ENCODE measurements at regions not wholly inside any gene's neighbourhood (a gene's known extent, or its start where the extent isn't known, plus 50 kb on each side); places are given as distances from the start of the nearest gene placed in this dataset.

DNA sequence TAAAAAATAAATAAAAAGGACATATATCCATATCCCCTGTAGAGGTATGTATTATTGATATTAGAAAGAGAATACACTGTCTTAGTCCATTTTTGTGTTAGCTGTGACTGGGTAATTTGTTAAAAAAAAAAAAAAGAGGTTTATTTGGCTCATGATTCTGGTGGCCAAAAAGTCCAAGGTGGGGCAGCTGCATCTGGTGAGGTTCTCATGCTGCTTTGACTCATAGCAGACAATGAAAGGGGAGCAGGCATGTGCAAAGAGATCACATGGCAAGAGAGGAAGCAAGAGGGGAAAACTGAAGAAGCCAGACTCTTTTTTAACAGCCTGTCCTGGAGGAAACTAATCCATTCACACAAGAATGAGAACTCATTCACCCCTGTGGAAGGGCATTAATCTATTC lies 101.6 kb upstream of the MAP4K3 start:
- no peak for FAIRE-seq

DNA sequence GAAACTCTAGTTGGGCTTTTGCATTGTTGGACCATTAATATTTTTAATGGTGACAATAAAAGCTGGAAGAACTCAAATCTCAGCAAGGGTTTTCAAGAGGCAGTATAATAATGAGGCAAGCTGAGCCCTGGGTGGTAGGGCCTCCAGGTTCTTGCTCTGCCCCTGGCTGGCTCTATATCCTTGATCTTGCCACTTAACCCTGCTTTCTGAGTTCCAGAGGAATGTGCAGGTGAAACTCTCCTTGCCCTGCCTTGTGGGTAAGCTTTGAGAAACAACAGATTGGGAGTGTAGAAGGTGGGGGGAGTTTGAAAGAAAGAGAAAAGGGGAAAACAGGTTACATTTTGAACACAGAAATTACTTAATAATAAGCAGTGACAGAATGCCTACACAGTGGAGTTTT lies 103.3 kb upstream of the MAP4K3 start:
- FAIRE-seq = no peak

- no peak for FAIRE-seq
Measured at GRCh38 chr2:39541011-39541930, 104.2 kb upstream of the MAP4K3 start.

GRCh38 chr2:39542523-39542922 lies 105.4 kb upstream of the MAP4K3 start:
- no peak for FAIRE-seq

DNA sequence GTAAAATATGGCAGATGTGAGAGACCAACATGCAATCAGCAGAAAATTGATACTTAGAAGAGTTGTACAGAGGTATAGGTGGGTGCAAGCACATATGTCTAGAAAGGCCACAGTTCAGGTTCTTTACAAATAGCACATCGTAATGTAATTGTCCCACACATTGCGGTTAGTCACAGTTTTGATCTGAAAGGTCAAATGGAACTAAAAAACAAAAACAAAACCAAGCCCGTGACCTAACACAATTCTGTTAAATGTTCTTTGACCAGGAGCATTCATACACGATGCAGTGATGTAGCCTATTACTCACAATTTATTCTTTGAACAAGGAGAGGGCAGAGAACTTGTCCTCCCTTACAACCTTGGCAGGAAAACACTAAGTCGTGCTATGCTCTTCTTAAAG lies 108.9 kb upstream of the MAP4K3 start:
- no peak for FAIRE-seq

DNA sequence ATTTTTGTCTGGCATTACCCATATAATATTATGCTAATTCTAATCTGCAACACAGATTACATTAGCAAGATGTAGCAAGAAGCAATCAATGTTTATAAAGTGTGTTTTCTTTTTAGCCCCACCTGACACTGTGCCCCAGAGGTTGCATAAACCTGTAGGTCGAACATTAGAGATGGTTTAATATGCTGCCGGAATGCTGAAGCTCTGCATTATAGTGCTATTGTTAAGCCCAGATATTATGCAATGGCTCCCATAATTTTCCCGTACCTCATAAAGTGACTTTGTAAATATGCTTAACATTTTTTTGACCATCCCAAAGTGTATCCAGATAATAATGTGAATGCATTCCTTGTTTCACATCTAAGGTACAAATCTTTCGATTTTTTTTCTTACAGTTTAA lies 109.3 kb upstream of the MAP4K3 start:
- FAIRE-seq = no peak

- FAIRE-seq = no peak
Measured at GRCh38 chr2:39546937-39547336, 109.9 kb upstream of the MAP4K3 start.

- FAIRE-seq = no peak
Measured at GRCh38 chr2:39547811-39548719, 111.0 kb upstream of the MAP4K3 start.

GRCh38 chr2:39549000-39549399 lies 111.9 kb upstream of the MAP4K3 start:
- FAIRE-seq = no peak

DNA sequence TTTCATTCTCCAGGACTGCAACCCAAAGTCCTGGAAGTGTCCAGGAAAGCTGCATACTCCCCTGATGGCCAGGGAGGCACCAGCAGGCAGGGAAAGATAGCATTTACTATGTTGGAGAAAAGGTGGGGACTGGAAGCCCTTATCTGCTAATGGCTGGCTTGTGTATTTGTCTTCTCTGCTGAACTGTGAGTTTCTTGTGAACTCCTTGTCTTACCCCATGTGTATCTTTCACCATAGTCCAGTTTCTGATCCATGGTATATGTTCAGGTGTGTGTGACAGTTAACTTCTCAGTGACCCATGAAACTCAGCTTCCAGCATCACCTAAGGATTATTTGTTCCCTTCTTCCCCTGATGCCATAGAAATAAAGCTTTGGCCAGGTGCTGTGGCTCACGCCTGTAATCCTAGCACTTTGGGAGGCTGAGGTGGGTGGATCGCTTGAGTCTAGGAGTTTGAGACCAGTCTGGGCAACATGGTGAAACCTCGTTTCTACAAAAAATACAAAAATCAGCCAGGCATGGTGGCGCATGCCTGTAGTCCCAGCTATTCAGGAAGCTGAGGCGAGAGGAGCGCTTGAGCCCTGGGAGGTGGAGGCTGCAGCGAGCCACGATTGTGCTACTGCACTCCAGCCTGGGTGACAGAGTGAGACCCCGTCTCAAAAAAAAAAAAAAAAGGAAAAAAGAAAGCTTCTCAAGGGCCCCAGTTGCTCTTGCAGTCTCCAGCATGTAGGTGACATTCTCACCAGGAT lies 112.8 kb upstream of the MAP4K3 start:
- no peak for FAIRE-seq

GRCh38 chr2:39550701-39551285 lies 113.7 kb upstream of the MAP4K3 start:
- no peak for FAIRE-seq

DNA sequence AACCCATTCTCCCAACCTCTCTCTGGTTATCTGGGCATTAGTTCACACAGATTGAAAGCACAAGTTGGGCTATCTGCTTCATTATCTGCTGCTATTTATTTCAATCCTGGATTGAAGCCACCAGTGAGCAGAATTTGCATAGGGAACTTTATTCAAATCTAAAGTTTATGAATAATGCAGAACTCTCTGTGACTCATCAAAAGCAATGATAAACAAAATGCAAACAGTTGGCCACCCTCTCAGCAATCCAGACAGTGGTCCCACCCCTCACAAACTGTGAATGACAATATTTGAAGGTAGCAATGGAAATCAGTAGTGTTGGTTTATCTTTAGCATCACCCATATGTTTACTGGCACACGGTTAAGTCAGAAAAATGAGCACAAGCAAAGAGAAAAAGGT lies 106.8 kb upstream of the TMEM178A start:
- no peak for FAIRE-seq

DNA sequence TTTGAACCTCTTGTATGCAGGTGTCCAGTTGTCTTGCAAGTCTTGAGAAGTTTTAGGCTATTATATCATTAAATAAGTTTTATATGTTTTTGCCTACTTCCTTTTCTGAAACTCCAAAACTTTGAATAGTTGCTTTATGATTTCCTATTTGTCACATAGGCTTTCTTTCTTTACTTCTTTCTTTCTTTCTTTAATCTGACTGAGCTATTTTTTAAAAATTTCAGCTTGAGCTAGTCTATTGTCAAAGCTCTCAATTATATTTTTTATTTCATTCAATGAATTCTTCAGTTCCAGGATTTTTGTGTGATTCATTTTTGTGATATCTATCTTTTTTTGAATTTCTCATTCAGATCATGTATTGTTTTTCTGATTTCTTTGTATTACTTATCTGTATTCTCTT lies 102.1 kb upstream of the TMEM178A start:
- peak; percentile 51 for FAIRE-seq

GRCh38 chr2:39567507-39567906 lies 98.2 kb upstream of the TMEM178A start:
- no peak for FAIRE-seq

DNA sequence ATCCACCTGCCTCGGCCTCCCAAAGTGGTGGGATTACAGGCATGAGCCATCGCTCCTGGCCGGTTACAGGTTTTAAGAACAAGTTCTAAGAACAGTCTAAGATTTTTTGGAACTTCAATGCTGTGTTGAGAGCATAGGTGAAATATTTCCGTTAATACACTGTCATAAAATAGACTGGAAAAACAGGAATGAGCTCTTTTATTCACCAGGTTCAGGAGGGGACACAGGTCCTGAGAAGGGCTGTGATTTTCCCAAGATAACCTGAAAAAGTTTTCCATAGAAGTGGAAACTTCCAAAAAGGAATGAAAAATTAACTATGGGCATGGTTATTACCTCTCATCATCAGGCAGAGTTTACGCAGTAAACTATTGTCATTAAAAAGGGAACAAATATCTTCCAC lies 97.6 kb upstream of the TMEM178A start:
- FAIRE-seq = no peak

- no peak for FAIRE-seq
Measured at GRCh38 chr2:39568561-39569006, 97.1 kb upstream of the TMEM178A start.

- FAIRE-seq = no peak
Measured at GRCh38 chr2:39570130-39570555, 95.6 kb upstream of the TMEM178A start.

- FAIRE-seq = no peak
Measured at GRCh38 chr2:39570614-39571013, 95.1 kb upstream of the TMEM178A start.

GRCh38 chr2:39571111-39571731 lies 94.5 kb upstream of the TMEM178A start:
- FAIRE-seq = no peak

DNA sequence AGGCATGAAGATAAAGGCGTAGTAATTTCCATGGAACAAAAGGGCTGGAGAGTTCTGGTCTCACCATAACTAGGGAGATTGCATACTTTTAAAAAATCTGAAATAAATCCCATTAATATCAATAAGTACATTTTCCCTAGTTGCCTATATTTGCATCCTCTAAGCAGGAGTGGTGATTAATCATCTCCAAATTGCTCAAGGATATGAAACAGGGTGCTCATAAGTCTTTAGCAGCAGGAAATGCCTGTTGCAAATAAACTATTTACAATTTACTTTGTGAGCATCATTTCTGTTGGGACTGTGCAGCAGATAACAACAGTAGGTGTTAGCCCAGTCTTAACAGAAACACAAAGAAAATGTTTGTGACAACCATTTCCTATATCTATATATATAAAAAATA lies 92.4 kb upstream of the TMEM178A start:
- no peak for FAIRE-seq

GRCh38 chr2:39581866-39582265 lies 83.9 kb upstream of the TMEM178A start:
- no peak for FAIRE-seq

- FAIRE-seq = no peak
Measured at GRCh38 chr2:39583213-39583612, 82.5 kb upstream of the TMEM178A start.

Measured in A204.1 (cell line).